CD14-positive monocyte (primary cell): ENCODE measurements at regions not wholly inside any gene's neighbourhood (a gene's known extent, or its start where the extent isn't known, plus 50 kb on each side); places are given as distances from the start of the nearest gene placed in this dataset.

Experiments
- DNase-seq, 3 donors: peaks; one replicate each; pipeline ENCODE4 v3.0.0-alpha.2; 2011 to 2022
- H2AFZ ChIP-seq: 2 replicates; pipeline ENCODE4 v1.6.0; 2012; ENCODE audit warnings: mild to moderate bottlenecking, low read depth, low read length, inconsistent platforms; ENCODE audit not compliant: insufficient read depth, poor library complexity, severe bottlenecking
- H3K27ac ChIP-seq, 2 donors: 1 replicate in 1 of 2; 2 replicates in 1 of 2; pipeline ENCODE4 v1.5.1; 2012 to 2013; ENCODE audit warnings: low read length in 2 of 2, control low read depth in 1 of 2, inconsistent platforms in 1 of 2, low read depth in 1 of 2, mild to moderate bottlenecking in 1 of 2
- H3K27me3 ChIP-seq, 2 donors: one replicate each; pipeline versions ENCODE4 v1.6.0 to v1.6.1; 2011 to 2013; ENCODE audit warnings: low read length in 2 of 2; ENCODE audit not compliant: control insufficient read depth in 2 of 2, insufficient read depth in 2 of 2
- H3K36me3 ChIP-seq, 2 donors: replicated peaks in 1 of 2; 1 replicate in 1 of 2; 2 replicates in 1 of 2; pipeline versions ENCODE4 v1.5.1 to v1.6.1; 2012 to 2013; ENCODE audit warnings: low read length in 2 of 2, control low read depth in 1 of 2, inconsistent platforms in 1 of 2, mild to moderate bottlenecking in 1 of 2; ENCODE audit not compliant: insufficient read depth in 2 of 2, control insufficient read depth in 1 of 2
- H3K4me1 ChIP-seq, 2 donors: 1 replicate in 1 of 2; 2 replicates in 1 of 2; pipeline versions ENCODE4 v1.5.1 to v1.6.1; 2012 to 2013; ENCODE audit warnings: low read length in 2 of 2, control low read depth in 1 of 2, inconsistent platforms in 1 of 2, mild to moderate bottlenecking in 1 of 2, moderate library complexity in 1 of 2; ENCODE audit not compliant: insufficient read depth in 2 of 2, control insufficient read depth in 1 of 2
- H3K4me2 ChIP-seq: replicated peaks from 2 replicates; pipeline ENCODE3; 2012; ENCODE audit warnings: low read length, moderate library complexity, mild to moderate bottlenecking; ENCODE audit not compliant: poor library complexity, severe bottlenecking; ENCODE audit errors: extremely low read depth
- H3K4me3 ChIP-seq, 3 experiments: fragments of 200-600 bp in 1 of 3; sonication (generic) in 1 of 3; replicated peaks in 1 of 3; 1 replicate in 2 of 3; 2 replicates in 1 of 3; pipeline ENCODE4 v1.5.1; 2011 to 2013; ENCODE audit warnings: low read length in 3 of 3, mild to moderate bottlenecking in 3 of 3, control low read depth in 2 of 3, low read depth in 2 of 3, inconsistent platforms in 1 of 3, moderate library complexity in 1 of 3
- H3K79me2 ChIP-seq: 2 replicates; pipeline ENCODE4 v1.6.0; 2012; ENCODE audit warnings: mild to moderate bottlenecking, control low read depth, inconsistent platforms, low read length, moderate library complexity; ENCODE audit not compliant: insufficient read depth
- H3K9ac ChIP-seq: 2 replicates; pipeline ENCODE4 v1.6.0; 2017; ENCODE audit warnings: low read length, mild to moderate bottlenecking; ENCODE audit not compliant: insufficient read depth, poor library complexity, severe bottlenecking
- H3K9me3 ChIP-seq, 2 donors: replicated peaks in 1 of 2; 1 replicate in 1 of 2; 2 replicates in 1 of 2; pipeline versions ENCODE4 v1.5.1 to v1.6.1; 2012 to 2013; ENCODE audit warnings: low read length in 2 of 2, control low read depth in 1 of 2; ENCODE audit not compliant: control insufficient read depth in 1 of 2, insufficient read depth in 1 of 2
- H4K20me1 ChIP-seq: 2 replicates; pipeline ENCODE4 v1.6.0; 2012; ENCODE audit warnings: mild to moderate bottlenecking, low read length, control low read depth, moderate library complexity; ENCODE audit not compliant: insufficient read depth
- H3K27ac Mint-ChIP-seq, 7 donors: one replicate each; pipeline ENCODE4 v1.8.0; 2020; ENCODE audit warnings: mild to moderate bottlenecking in 7 of 7, mixed read lengths in 7 of 7, moderate library complexity in 6 of 7, inconsistent platforms in 2 of 7
- H3K27me3 Mint-ChIP-seq, 3 donors: one replicate each; pipeline ENCODE4 v1.8.0; 2021 to 2022; ENCODE audit warnings: low read depth in 3 of 3, mild to moderate bottlenecking in 3 of 3, mixed read lengths in 3 of 3, moderate library complexity in 3 of 3, inconsistent platforms in 1 of 3
- H3K36me3 Mint-ChIP-seq, 2 donors: one replicate each; pipeline ENCODE4 v1.8.0; 2020; ENCODE audit warnings: mixed read lengths in 2 of 2, inconsistent platforms in 1 of 2, mild to moderate bottlenecking in 1 of 2
- H3K4me1 Mint-ChIP-seq: one replicate; pipeline ENCODE4 v1.8.0; 2020; ENCODE audit warnings: mild to moderate bottlenecking, mixed read lengths
- H3K4me3 Mint-ChIP-seq, 2 donors: one replicate each; pipeline ENCODE4 v1.8.0; 2020; ENCODE audit warnings: mild to moderate bottlenecking in 2 of 2, mixed read lengths in 2 of 2, moderate library complexity in 1 of 2
- H3K9me3 Mint-ChIP-seq, 7 donors: one replicate each; pipeline ENCODE4 v1.8.0; 2020 to 2022; ENCODE audit warnings: mixed read lengths in 7 of 7, mild to moderate bottlenecking in 6 of 7, moderate library complexity in 6 of 7, inconsistent platforms in 2 of 7
- CTCF ChIP-seq: fragments of 200-600 bp; IDR thresholded peaks from one replicate; pipeline ENCODE4 v1.8.0; 2022; ENCODE audit warnings: antibody characterized with exemption, mild to moderate bottlenecking
- WGBS: methylation state at CpG from one replicate; pipeline ENCODE4 v1.1.5; 2013; ENCODE audit warnings: missing lambda C conversion rate; ENCODE audit not compliant: insufficient coverage; 5-methylcytosine and 5-hydroxymethylcytosine counted together
- intact Hi-C, 2 donors: fragments of 100-400 bp; cut with micrococcal nuclease; formaldehyde crosslinking; loops; one replicate each; pipeline versions ENCODE4 v1.15.0 to v1.15.1; 2023

- no peak for DNase-seq
- intact Hi-C loops = no loop called here
- Histone ChIP-seq H3K36me3 (no peaks in the 10 kb centered on the region), H4K20me1 (no peaks in the 10 kb centered on the region), H3K9me3 (peaks cover 0 to under 1% of the 10 kb centered on the region in 2 donors), H3K79me2 (no peaks in the 10 kb centered on the region), H3K4me2 (no peak overlapping the region), H2AFZ (no peak overlapping the region), H3K4me1 (no peaks in the 10 kb centered on the region), H3K27ac (no peak overlapping the region), H3K9ac (no peak overlapping the region), H3K4me3 (no peak overlapping the region), H3K27me3 (no peaks in the 10 kb centered on the region)
- no peaks in the 10 kb centered on the region for H3K4me1 Mint-ChIP-seq
- H3K36me3 Mint-ChIP-seq = no peaks in the 10 kb centered on the region
- H3K9me3 Mint-ChIP-seq = peaks cover 0 to 3% (median 0%) of the 10 kb centered on the region in 7 donors
- H3K27ac Mint-ChIP-seq = no peak overlapping the region
- no peak overlapping the region for H3K4me3 Mint-ChIP-seq
- no peaks in the 10 kb centered on the region for H3K27me3 Mint-ChIP-seq
- no peak for TF ChIP-seq CTCF
These were observed 177.8 kb downstream of the EPM2A start for GRCh38 chr6:145557474-145557873.

GRCh38 chr6:145559836-145560235 is 175.5 kb downstream of the EPM2A start:
- no peaks in the 10 kb centered on the region for H3K79me2 ChIP-seq
- no peaks in the 10 kb centered on the region for H3K36me3 Mint-ChIP-seq
- peak overlapping the region in 1 of 7 donors; percentile 45 for H3K27ac Mint-ChIP-seq
- H3K9ac ChIP-seq = no peak overlapping the region
- H3K4me3 ChIP-seq = no peak overlapping the region
- H3K9me3 Mint-ChIP-seq = peaks cover 0 to 5% (median 2%) of the 10 kb centered on the region in 7 donors
- H3K4me1 Mint-ChIP-seq = no peaks in the 10 kb centered on the region
- H3K27me3 Mint-ChIP-seq = no peaks in the 10 kb centered on the region
- H2AFZ ChIP-seq = no peak overlapping the region
- no peaks in the 10 kb centered on the region for H3K27me3 ChIP-seq
- H3K4me2 ChIP-seq = no peak overlapping the region
- H3K4me3 Mint-ChIP-seq = no peak overlapping the region
- H3K4me1 ChIP-seq = no peaks in the 10 kb centered on the region
- DNase-seq = no peak
- no peak overlapping the region for H3K27ac ChIP-seq
- peaks cover 3 to 4% of the 10 kb centered on the region in 2 donors for H3K9me3 ChIP-seq
- intact Hi-C loops = no loop called here
- H4K20me1 ChIP-seq = no peaks in the 10 kb centered on the region
- no CpG with 5 or more reads among the region's 1 CpG for WGBS
- TF ChIP-seq CTCF = no peak
- no peaks in the 10 kb centered on the region for H3K36me3 ChIP-seq
